ENCODE measurements at regions not wholly inside any gene's neighbourhood (a gene's known extent, or its start where the extent isn't known, plus 50 kb on each side); places are given as distances from the start of the nearest gene placed in this dataset.

DNA sequence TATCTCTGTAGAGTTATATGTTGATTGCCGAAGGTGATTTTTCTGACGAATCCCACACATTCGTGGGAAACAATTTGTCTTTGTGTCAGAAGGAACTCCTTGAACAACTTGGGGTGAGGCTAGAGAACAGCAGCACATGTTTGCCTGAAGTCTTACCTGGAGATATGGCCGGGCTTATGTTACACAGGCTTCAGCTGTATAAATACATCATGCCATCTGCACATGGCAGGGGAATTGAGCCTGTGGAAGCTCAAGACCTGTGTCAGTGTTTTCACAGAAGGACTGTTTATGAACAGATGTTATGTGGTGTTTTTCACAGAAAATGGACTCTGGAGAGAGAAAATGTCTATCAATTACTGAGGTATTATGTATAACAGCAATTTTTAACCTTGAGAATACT is 203.6 kb upstream of the MDFIC2 start:
- TF ChIP-seq, protein P1, sequence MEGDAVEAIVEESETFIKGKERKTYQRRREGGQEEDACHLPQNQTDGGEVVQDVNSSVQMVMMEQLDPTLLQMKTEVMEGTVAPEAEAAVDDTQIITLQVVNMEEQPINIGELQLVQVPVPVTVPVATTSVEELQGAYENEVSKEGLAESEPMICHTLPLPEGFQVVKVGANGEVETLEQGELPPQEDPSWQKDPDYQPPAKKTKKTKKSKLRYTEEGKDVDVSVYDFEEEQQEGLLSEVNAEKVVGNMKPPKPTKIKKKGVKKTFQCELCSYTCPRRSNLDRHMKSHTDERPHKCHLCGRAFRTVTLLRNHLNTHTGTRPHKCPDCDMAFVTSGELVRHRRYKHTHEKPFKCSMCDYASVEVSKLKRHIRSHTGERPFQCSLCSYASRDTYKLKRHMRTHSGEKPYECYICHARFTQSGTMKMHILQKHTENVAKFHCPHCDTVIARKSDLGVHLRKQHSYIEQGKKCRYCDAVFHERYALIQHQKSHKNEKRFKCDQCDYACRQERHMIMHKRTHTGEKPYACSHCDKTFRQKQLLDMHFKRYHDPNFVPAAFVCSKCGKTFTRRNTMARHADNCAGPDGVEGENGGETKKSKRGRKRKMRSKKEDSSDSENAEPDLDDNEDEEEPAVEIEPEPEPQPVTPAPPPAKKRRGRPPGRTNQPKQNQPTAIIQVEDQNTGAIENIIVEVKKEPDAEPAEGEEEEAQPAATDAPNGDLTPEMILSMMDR (conservative IDR thresholded peaks at IDR 0.05 in 1 of 2, IDR thresholded peaks at IDR 0.05 in 1 of 2; ENCODE audit: extremely low read depth in 1 of 2, insufficient read depth in 1 of 2, low read depth in 1 of 2, low read length in 2 of 2) = no peak
- no peak for TF ChIP-seq EZH2 (IDR thresholded peaks at IDR 0.05; ENCODE audit: borderline replicate concordance, low read length)

All from mammary epithelial cell (primary cell).